Pulmonary artery endothelial cell (primary cell): ENCODE measurements at regions not wholly inside any gene's neighbourhood (a gene's known extent, or its start where the extent isn't known, plus 50 kb on each side); places are given as distances from the start of the nearest gene placed in this dataset.

Experiments used
- DNase-seq: peaks from one replicate; pipeline ENCODE4 v3.0.0-alpha.2; 2011; ENCODE audit warnings: low read depth, low spot score

- DNase-seq = no peak
Measured at GRCh38 chr12:98259693-98260092, 255.7 kb upstream of the TMPO start.

DNA sequence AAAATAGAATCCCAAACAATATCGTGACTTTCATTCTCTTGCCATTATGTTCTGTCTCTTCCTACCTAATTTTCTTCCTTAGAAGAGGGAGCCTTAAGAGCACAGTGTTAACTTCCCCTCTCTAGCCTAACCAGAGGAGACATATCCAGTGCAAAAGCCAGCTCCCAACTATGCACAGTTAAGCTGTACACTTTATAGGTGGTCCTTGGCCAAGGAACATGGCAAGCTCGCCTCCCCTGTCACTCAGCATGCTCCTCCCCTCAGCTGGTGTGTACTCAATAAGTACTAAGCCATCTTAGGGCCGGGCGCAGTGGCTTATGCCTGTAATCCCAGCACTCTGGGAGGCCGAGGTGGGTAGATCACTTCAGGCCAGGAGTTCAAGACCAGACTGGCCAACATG lies 255.1 kb upstream of the TMPO start:
- DNase-seq = no peak

- no peak for DNase-seq
Measured at GRCh38 chr12:98262902-98263301, 252.5 kb upstream of the TMPO start.

DNA sequence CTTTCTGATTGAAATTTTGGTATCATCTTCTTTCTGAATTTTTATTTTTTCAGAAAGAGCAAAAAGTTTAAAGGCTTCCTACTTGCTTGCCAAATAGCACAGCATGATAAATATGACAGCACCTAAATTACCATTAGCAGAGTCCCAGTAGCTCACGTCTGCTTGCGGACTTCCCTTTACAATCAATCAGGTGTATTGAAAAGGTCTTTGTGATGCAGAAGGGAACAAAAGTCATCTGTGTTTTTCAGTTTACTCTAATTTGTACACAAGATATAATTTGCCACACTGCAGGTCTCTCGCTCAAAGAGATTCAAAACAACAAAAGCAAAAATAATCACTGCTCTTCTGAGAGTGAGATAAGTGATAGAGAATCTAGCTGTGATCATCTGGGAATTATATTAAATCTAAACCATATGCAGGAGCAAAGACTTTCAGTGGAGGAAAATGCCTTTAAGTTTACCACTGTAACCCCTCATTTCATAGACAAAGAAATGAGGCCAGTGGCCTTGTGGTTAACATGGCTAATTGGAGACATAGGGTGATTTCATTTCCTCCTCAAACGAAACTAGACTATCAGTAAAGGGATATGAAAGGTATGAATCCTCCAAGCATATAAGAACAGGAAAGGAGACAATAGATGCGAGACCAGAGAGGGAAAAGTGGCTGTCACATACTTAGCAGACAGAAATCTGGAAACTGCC lies 240.8 kb upstream of the TMPO start:
- no peak for DNase-seq

DNA sequence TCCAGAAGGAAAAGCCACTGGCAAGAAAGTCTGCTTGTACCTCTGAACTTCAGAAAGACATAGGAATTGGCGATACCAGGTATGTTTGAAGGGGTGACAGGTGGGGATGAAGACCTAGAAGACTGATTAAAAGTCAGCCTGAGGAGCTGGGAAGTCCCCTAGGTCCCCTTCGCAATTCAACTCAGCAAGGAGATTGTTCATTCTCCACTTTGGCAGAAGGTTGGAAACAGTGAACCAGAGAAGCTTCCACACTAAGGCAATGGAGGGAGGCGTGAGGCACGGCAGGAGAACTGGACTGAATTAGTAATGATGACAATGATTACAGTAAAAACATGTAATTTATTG lies 240.3 kb upstream of the TMPO start:
- DNase-seq = no peak

- no peak for DNase-seq
Measured at GRCh38 chr12:98280152-98280551, 235.2 kb upstream of the TMPO start.

DNA sequence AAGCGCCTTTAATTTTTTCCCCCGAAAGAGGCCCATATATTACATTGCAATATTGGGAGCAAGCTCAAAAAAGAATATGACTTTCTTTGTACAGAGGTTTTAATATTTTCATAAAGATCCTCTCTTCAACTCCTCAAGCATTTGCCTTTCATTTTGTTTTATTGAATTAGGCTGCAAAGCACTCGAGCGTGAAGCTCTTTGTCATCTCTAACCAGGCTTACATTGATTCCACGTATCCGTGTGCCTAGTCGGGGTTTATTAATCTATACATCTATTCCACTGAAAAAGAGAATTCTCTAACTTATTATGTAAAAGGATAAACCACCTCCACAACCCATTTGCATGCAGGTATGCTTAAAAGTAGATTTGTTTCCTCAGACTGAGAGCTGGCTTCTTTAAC lies 234.8 kb upstream of the TMPO start:
- no peak for DNase-seq

- DNase-seq = no peak
Measured at GRCh38 chr12:98291828-98292227, 223.6 kb upstream of the TMPO start.

DNA sequence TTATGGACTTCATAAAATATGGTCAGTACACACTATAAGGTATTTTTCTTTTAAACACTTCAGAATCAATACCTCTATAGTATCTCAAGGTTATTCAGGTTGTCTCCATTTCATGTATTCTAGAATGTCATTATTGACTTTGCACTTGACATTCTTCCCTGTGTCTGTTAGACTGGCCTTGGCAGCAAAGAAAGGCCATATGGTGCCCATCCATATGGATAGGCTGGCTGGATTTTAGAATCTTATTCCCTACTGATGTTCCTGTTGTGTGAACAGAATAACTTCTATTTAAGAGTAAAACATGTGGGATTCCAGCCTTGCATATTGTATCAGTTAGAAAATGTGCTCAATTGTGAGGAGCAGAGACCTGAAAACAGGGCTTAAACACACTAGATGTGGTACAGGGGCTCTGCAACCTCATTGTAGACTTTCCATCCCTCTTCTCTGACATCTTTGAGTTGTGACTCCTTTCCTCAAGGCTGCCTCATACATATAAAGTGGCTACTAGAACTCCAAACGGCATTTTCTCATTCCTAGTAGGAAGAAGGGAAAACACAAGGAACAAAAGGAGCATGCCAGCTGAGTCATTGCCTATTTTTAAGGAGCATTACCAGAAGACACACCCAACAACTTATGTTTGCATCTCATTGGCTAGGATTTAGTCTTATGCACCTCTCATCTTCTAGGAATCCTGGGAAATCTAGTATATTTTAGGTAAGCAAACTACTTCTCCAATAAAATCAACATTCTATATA lies 221.2 kb upstream of the TMPO start:
- DNase-seq = no peak

GRCh38 chr12:98295681-98296080 lies 219.7 kb upstream of the TMPO start:
- no peak for DNase-seq

GRCh38 chr12:98296462-98297079 lies 218.8 kb upstream of the TMPO start:
- no peak for DNase-seq

DNA sequence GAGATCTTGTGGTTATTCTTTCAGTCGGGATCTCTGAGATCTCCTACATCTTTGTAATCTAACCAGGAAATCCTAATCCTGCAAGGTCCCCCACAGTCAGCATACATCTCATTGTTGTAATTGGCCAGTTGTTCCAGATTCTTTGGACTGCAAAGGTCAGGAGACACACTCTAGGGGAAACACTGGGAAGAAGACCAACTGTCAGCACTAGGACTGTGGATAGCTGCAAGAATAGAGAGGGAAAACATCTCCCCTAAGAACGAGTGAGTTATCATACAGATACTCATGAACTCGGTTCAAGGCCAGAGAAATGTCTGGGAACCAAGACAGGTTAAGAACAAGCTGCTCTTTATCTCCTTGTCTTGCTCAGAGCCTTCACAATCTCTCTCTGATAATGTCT lies 217.9 kb upstream of the TMPO start:
- no peak for DNase-seq

DNA sequence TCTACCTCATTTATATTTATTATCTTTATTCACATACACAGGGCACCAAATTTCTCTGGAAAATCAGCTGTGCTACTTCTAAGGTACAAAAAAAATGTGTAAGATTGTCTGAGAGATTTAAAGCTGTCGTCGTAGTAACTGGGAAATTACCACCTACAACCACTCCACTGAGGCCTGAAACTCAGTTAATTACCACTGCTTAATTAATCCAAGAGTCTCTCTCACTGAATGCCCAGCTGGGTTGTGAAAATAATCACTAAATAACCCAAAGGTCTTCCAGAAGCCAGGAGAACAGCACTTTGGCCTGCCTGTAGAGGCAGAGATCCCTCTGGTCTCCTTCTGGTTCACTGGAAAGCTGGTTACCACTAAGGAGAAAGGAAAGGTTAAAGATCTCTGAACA lies 207.2 kb upstream of the TMPO start:
- no peak for DNase-seq

DNA sequence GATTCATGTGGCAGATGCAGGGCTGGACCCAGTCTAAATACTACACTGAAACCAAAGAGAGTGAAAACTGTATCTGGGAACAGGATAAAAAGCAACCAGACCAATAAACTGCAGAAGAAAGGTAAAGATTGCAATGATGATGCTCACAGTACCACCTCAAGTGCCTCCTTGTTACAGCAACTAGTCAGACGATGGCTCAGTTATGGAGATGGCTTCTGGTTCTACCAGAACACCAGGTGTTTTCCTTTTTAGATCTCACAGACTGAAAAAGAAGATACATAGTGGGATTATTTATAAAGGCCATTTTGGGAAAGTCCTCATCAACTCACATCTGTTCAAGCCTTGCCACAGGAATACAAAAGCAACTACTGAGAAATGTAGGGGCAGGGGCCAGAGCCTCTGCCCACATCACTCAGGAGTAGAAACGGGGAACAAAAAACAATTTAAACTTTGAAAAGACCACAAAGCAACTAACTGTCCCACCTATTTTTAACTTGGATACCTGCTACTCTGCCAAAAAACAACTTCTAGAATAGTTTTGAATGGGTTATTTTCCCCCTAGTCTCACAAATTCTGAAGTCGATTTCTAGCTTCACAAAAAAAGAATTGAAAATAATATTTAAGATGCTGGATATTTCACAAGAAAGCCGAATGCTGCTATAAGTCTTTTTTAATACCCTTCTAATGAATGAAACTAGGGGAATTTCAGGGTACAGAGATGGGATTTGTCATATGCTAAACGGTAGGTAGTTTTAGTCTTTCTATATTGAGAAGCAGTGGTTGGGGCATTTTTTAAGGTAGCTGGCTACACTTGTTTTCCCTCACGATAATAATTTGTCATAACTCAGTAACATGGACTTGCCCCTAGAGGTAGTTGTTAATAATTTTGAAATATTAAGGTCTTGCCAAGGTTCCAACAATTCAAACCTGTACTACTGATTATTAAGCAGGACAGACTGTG lies 197.2 kb upstream of the TMPO start:
- DNase-seq = no peak

- DNase-seq = no peak
Measured at GRCh38 chr12:98319716-98320425, 195.5 kb upstream of the TMPO start.

DNA sequence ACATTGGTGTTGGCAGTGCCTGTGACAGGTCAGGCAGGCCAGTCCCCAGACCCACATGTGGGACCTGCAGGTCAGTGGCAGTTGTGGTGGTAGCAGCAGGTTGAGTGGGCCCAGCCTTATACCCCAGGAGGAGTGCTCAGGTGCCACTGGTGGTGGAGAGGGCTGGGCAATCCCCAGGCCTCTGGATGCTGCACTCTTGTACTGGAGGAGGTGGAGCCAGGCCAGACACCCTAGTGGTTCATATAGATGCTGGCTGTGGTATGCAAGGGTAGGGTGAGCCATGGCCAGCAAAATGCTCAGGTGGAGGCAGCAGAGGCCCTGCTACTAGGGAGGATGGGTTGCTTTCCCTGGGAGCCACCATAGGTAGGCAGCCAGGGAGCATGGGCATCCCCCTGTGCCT lies 190.4 kb upstream of the TMPO start:
- DNase-seq = no peak

DNA sequence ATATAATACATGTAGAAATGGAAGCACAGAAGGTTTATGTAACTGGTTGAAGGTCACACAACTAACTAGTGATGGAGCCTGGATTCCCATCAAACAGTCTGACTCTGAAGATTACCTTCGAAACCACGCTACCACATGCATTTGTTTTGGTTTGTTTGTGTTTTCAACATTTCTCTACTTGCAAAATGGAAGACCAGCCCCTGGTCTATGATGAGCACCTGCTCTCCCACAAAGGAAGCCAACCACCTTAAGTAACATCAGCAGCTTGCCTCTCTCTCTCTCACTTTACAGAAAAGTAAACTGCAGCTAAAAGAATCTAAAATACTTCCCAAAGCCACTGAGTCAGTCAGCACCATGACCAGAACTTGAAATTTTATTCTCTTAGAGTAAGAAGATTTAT lies 186.9 kb upstream of the TMPO start:
- no peak for DNase-seq

GRCh38 chr12:98329589-98329988 lies 185.8 kb upstream of the TMPO start:
- DNase-seq = no peak

- DNase-seq = no peak
Measured at GRCh38 chr12:98332642-98333041, 182.7 kb upstream of the TMPO start.

DNA sequence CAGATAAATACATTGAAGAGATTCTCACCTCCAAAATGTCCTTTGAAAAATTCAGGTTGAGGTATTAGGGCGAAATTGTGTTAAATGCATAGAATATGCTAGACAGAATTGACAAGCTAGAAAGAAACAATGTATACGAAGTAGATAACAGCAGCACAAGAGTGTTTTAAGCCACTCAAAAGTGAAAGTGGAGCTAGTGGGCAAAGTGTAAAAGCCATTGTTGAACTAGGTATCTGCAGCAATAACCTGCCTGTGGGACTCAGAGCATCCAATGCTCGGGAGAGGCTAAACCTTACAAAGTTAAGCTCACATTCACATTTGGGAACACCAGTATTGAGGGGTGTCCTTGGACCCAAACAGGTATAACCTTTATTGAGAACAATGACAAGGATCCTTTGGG lies 180.6 kb upstream of the TMPO start:
- DNase-seq = no peak

DNA sequence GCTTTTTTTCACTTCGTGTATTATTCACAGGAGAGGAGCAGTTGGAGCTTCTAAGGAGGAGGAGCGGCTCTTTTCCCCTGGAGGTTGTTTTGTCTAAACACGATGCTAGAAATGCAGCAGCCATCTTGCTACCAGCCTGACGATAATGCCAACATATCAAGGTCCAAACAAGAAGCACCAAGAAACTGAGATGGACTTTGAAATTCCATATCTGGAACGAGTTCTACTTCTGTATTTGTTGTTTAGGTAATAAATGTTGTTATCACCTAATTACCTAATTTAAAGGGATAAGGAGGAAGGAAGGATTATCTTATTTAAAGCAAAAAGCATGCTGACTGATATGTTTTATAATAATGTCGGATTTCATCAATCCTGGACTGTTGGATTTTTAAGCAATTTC lies 174.4 kb upstream of the TMPO start:
- DNase-seq = no peak
